GM19467 (cell line): ENCODE measurements at regions not wholly inside any gene's neighbourhood (a gene's known extent, or its start where the extent isn't known, plus 50 kb on each side); places are given as distances from the start of the nearest gene placed in this dataset.
A peak's percentile ranks its signal among the peaks of the same experiment; 100 is the strongest.
"Not testable (repeated sequence)": the region's sequence is repeated elsewhere in the genome, so short reads cannot be mapped to it uniquely, and the experiment has no call there.

ENCODE experiments used
- ATAC-seq: cut with Tn5 transposase; IDR thresholded peaks from one replicate; pipeline ENCODE4 v1.9.1; 2021; ENCODE audit warnings: mild to moderate bottlenecking, moderate library complexity; ENCODE audit not compliant: unreplicated experiment

DNA sequence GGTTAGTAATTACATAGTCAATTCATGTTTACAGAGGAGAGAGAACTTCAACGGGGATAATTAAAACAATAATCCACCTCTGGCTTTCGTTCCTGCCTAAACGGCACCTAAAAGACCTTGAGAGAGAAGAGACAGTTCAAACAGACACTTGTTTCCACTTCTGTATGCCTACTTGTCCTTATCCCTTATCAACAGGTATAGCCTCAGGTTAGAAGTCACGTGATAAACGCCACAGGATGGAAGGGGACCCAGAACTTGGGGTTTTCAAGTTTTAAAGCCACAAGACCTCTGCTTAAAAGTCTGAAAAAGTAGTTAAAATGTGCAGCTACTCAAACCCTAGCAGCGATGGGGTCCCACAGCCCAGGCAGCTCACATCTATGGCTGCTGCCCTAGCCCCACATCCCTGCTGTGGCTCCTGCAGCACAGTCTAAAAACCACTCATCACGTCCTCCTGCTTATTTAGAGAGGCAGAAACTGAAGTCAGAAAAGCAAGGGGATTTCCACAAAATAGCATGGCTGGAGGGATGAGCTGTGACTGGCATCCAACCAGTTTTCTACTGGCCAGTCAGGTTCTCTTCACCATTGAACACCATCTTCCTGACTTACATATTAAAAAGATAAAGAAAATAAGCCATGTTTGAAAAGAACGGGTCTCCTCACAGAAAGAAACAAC is 51.2 kb upstream of the SEC16B start:
- no peak for ATAC-seq

DNA sequence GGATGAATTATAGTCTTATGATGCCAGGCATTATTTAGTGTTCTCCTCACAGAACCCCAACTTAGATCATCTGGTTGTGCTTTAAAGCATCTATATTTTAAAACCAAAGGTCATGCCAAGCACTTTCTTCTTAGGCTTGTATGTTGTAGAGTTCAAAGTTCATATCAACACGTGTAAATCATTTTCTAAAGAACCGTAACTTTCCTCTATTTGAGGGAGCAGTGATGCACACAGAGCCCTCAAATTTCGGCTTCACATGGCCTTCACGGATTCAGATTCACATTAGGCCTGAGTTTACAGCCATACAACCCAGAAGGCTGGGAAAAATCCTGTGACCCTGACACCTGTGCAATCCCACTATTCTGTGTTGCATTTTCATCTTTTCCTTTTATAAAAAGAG is 52.1 kb upstream of the SEC16B start:
- no peak for ATAC-seq

GRCh38 chr1:178023181-178023618 is 53.3 kb upstream of the SEC16B start:
- peak; percentile 60 for ATAC-seq

DNA sequence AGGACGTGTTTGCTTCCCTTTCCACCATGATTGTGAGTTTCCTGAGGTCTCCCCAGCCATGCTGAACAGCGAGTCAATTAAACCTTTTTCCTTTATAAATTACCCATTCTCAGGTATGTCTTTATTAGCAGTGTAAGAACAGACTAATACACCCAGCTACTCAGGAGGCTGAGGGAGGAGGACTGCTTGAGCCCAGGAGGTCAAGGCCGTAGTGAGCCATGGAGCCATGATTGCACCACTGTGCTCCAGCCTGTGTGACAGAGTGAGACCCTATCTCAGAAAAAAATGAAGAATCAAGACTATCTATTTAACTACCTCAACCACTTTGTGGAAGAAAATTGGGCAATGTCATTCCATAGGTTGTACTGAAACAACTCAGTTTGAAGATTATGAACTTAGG is 54.6 kb upstream of the SEC16B start:
- ATAC-seq: no peak

GRCh38 chr1:178025613-178026356 is 55.9 kb upstream of the SEC16B start:
- no peak for ATAC-seq

DNA sequence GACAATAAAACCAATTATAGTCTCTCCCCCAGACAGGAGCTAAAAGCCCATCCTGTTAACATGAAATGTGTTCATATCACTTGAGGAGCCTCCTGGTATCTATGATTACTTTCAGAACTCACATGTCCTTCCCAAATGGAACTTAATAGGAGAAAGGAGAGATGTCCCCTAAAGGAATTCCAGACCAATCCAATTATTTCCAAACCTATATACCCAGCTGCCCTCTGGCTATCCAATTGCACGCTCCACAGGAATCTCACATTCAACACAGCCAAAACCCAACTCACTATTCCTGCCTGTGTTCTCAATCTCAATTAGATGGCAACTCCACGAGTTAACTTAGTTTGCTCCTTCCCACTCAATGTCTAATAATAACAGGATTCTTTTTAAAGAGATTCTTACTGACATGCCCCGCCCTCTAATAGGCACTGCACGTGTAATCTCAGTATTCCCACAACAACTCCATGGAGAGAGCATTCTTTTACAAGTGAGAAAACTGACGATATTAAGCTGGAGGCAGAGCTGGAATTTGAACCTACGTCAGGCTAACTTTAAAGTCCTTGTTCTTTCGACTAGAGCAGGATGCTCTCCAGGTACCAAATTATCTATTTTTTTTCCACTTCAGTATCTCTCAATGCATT is 59.1 kb upstream of the SEC16B start:
- ATAC-seq: no peak

GRCh38 chr1:178030467-178030866 is 60.6 kb upstream of the SEC16B start:
- ATAC-seq: no peak

DNA sequence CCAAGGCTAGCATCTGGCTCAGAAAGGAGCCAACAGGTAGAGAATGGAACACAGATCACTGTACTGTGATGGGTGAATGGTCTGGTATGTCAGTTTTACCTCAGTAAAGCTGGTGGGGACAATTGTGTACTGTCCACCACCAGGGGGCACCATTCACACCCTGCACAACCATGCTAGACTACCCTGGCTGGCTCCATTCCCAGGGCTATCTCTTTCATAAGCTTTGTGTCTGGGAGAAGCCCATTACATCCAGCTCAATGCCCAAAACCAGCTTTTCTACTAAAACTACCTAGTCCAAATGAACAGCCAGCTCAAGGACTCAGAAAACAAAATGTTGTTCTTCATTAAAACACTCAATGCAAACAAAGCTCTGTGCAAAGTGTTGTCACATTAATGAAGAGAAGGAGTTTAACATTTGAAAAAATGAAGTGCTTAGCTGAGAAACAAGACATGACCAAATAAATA is 62.0 kb upstream of the RASAL2 start:
- peak; percentile 92 for ATAC-seq

GRCh38 chr1:178033019-178033418 is 60.9 kb upstream of the RASAL2 start:
- no peak for ATAC-seq

- ATAC-seq: no peak
Observed at GRCh38 chr1:178034676-178035075, 59.2 kb upstream of the RASAL2 start.

- ATAC-seq: no peak
Observed at GRCh38 chr1:178036090-178036489, 57.8 kb upstream of the RASAL2 start.

DNA sequence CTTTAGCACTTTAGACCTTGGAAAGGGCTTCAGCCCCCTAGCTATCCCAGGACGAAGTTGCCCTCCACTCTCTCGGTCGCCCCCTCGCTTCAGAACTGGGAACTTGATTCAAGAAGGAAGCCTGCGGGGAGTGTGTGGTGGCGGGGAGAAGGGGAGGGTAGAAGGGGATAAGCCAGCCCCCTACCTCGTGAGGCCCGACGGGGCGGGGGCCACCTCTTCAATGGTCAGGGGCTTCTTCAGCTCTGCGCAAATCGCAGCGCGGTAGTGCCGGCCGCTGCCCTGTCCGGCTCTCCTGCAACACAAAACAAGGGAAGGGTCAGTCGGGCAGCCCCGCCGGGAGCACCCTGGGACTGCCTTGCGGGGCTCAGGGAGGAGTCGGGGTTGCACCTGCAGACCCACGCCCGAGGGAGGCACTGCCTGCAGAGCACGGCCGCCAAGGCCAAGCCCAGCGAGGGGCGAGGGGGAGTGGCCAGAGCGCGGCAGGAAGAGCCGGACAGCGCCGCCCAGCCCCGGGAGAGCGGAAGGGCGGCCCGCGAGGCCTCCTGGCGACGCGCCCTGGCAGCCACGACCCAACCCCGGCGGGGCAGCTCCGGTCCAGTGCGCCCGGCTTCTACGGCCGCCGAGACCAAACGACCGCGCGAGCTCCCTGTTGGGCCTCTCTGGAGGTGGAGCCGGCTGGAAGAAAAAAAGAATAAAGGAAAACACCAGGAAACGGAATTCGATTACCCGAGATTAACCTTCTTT is 56.2 kb upstream of the RASAL2 start:
- no peak for ATAC-seq

- ATAC-seq: no peak
Observed at GRCh38 chr1:178038372-178038771, 55.5 kb upstream of the RASAL2 start.

GRCh38 chr1:178039891-178040290 is 54.0 kb upstream of the RASAL2 start:
- ATAC-seq: no peak

DNA sequence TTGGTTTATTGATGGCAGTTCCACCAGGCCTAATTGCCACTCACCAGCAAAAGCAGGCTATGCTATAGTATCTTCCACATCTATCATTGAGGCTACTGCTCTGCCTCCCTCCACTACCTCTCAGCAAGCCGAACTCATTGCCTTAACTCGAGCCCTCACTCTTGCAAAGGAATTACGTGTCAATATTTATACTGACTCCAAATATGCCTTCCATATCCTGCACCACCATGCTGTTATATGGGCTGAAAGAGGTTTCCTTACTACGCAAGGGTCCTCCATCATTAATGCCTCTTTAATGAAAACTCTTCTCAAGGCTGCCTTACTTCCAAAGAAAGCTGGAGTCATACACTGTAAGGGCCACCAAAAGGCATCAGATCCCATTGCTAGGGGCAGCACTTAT is 50.0 kb upstream of the RASAL2 start:
- not testable (repeated sequence) for ATAC-seq
